Spleen (tissue), 11 donors: ENCODE measurements at regions not wholly inside any gene's neighbourhood (a gene's known extent, or its start where the extent isn't known, plus 50 kb on each side); places are given as distances from the start of the nearest gene placed in this dataset.

ENCODE experiments used
- DNase-seq: peaks from one replicate; pipeline ENCODE4 v3.0.0-alpha.2; 2020
- H3K27ac ChIP-seq, 8 donors: fragments of 200-600 bp; sonication (generic) in 7 of 8; 1 replicate in 4 of 8; 2 replicates in 4 of 8; pipeline versions ENCODE4 v1.5.0 to v1.8.0; 2016 to 2021; ENCODE audit warnings: inconsistent platforms in 4 of 8, mild to moderate bottlenecking in 4 of 8, moderate library complexity in 1 of 8
- H3K27me3 ChIP-seq, 7 donors: fragments of 200-600 bp; sonication (generic) in 6 of 7; replicated peaks in 1 of 7; 1 replicate in 4 of 7; 2 replicates in 3 of 7; pipeline versions ENCODE4 v1.5.0 to v1.8.0; 2016 to 2021; ENCODE audit warnings: inconsistent platforms in 3 of 7, mild to moderate bottlenecking in 1 of 7
- H3K36me3 ChIP-seq, 6 donors: fragments of 200-600 bp; sonication (generic) in 5 of 6; 1 replicate in 4 of 6; 2 replicates in 2 of 6; pipeline versions ENCODE4 v1.5.0 to v1.8.0; 2016 to 2021; ENCODE audit warnings: inconsistent platforms in 2 of 6
- H3K4me1 ChIP-seq, 6 donors: fragments of 200-600 bp; sonication (generic) in 5 of 6; 1 replicate in 3 of 6; 2 replicates in 3 of 6; pipeline versions ENCODE4 v1.5.0 to v1.8.0; 2016 to 2021; ENCODE audit warnings: inconsistent platforms in 3 of 6
- H3K4me3 ChIP-seq, 8 donors: fragments of 200-600 bp; sonication (generic) in 7 of 8; 1 replicate in 4 of 8; 2 replicates in 4 of 8; pipeline versions ENCODE4 v1.5.0 to v1.8.0; 2016 to 2021; ENCODE audit warnings: inconsistent platforms in 4 of 8, mild to moderate bottlenecking in 4 of 8, moderate library complexity in 2 of 8
- H3K9me3 ChIP-seq, 8 donors: fragments of 200-600 bp; sonication (generic) in 7 of 8; 1 replicate in 4 of 8; 2 replicates in 4 of 8; pipeline versions ENCODE4 v1.5.0 to v1.8.0; 2016 to 2021; ENCODE audit warnings: inconsistent platforms in 4 of 8
- POLR2A ChIP-seq, 3 donors: fragments of 450-650 bp; IDR thresholded peaks; one replicate each; pipeline ENCODE4 v1.5.1; 2017; ENCODE audit warnings: antibody characterized with exemption in 3 of 3, mild to moderate bottlenecking in 1 of 3
- POLR2AphosphoS5 ChIP-seq, 3 donors: sonication (generic); formaldehyde crosslinking; IDR thresholded peaks; one replicate each; pipeline ENCODE4 v1.5.1; 2017; ENCODE audit warnings: antibody characterized with exemption in 3 of 3
- WGBS, 5 donors: extraction: QIAGEN DNeasy Blood & Tissue Kit in 3 of 5; methylation state at CpG; one replicate each; pipeline versions ENCODE4 v1.1.5 to v1.1.7; 2013 to 2018; 5-methylcytosine and 5-hydroxymethylcytosine counted together
- intact Hi-C: fragments of 100-400 bp; cut with DNase I; formaldehyde crosslinking; loops from one replicate; pipeline ENCODE4 v1.15.0; 2023; ENCODE audit warnings: low total_unique reads
- TF ChIP-seq, protein P1 (sequence below), 11 experiments: fragments of 200-600 bp in 7 of 11; fragments of 450-650 bp in 4 of 11; sonication (generic) in 4 of 11; IDR thresholded peaks in 8 of 11; conservative IDR thresholded peaks in 3 of 11; 1 replicate in 7 of 11; 2 replicates in 4 of 11; pipeline versions ENCODE4 v1.4.0 to v1.8.0; 2016 to 2021; ENCODE audit warnings: antibody characterized with exemption in 11 of 11, inconsistent platforms in 4 of 11, mild to moderate bottlenecking in 1 of 11
- donor health status: healthy with polysubstance abuse.
- donor health status: DM: no; HTN: no; CAD: no; lungs with moderate emphysema.
- donor health status: DM: no; HTN: no; CAD: no.
- donor health status: Bipolar disorder and iron deficiency.
- donor health status: healthy.
- donor health status: DM: no; HTN: no; CAD: no.
- donor health status: DM: yes; HTN: yes; CAD: no.

DNA sequence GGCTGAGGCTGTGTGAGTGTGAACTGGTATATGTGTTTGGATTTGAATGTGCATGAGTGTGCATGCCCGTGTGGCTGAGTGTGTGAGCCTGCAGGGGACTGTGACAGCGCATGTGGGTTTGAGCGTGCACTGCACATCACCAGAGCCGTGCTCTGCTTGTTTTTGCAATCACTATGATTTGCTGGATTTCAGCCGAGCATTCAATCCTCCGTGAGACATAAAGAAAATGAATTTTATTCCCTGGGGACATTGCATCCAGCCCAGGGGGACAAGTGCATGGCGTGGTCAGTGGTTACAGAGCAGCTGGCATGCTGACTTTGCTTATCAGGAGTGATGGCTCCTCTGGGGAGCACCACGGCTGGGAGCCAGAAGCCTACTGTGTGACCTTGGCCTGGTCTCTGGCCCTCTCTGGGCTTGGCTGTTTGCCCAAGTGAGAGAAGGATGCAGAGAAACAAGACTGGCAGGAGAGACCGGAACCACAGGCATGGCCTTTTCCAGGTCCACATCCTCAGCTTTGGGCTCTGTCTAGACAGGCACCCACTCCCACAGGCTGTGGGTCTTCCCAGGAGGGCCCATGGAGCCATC lies 160.2 kb upstream of the UNC5B start:
- no peak for DNase-seq
- no peaks in the 10 kb centered on the region for H3K36me3 ChIP-seq
- no peak for TF ChIP-seq POLR2AphosphoS5 (IDR thresholded peaks at IDR 0.05)
- TF ChIP-seq, protein P1, sequence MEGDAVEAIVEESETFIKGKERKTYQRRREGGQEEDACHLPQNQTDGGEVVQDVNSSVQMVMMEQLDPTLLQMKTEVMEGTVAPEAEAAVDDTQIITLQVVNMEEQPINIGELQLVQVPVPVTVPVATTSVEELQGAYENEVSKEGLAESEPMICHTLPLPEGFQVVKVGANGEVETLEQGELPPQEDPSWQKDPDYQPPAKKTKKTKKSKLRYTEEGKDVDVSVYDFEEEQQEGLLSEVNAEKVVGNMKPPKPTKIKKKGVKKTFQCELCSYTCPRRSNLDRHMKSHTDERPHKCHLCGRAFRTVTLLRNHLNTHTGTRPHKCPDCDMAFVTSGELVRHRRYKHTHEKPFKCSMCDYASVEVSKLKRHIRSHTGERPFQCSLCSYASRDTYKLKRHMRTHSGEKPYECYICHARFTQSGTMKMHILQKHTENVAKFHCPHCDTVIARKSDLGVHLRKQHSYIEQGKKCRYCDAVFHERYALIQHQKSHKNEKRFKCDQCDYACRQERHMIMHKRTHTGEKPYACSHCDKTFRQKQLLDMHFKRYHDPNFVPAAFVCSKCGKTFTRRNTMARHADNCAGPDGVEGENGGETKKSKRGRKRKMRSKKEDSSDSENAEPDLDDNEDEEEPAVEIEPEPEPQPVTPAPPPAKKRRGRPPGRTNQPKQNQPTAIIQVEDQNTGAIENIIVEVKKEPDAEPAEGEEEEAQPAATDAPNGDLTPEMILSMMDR (IDR thresholded peaks at IDR 0.05 in 8 of 11, conservative IDR thresholded peaks at IDR 0.05 in 3 of 11): no peak
- no peak for TF ChIP-seq POLR2A (IDR thresholded peaks at IDR 0.05)
- no peak overlapping the region for H3K4me3 ChIP-seq
- H3K27ac ChIP-seq: no peak overlapping the region
- H3K4me1 ChIP-seq: peaks cover 0 to 17% (median 2%) of the 10 kb centered on the region in 6 donors
- intact Hi-C loops: no loop called here
- H3K27me3 ChIP-seq: peaks cover 0 to 13% (median 0%) of the 10 kb centered on the region in 7 donors
- no peaks in the 10 kb centered on the region for H3K9me3 ChIP-seq
- 64 to 84% (median 77%) methylated on average over 8 to 9 of the region's 9 CpGs for WGBS, 5 donors

DNA sequence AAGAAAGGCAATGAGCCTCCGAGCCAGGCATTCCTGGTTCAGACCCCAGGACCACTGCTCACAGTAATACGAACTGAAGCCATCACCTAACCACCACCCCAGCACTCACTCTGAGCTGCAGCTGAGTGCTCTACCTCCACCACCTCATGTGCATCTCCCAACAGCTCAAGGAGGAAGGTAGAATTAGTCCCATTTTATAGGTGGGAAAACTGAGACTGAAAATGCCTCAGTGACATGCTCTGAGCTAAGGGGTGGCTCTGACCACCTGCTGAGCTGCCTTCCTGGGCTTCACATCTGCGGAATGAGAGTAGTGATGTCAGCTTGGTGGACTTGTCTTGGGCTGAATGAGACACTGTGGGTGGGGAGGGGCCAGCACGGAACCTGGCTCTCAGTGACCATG lies 159.7 kb upstream of the UNC5B start:
- no peaks in the 10 kb centered on the region for H3K9me3 ChIP-seq
- H3K27me3 ChIP-seq: peaks cover 0 to 8% (median 0%) of the 10 kb centered on the region in 7 donors
- H3K4me1 ChIP-seq: peaks cover 0 to 17% (median 2%) of the 10 kb centered on the region in 6 donors
- no peak overlapping the region for H3K4me3 ChIP-seq
- 82 to 98% (median 92%) methylated on average over 2 to 4 of the region's 4 CpGs for WGBS, 5 donors
- TF ChIP-seq, protein P1 (IDR thresholded peaks at IDR 0.05 in 8 of 11, conservative IDR thresholded peaks at IDR 0.05 in 3 of 11): no peak
- no peak for TF ChIP-seq POLR2AphosphoS5 (IDR thresholded peaks at IDR 0.05)
- TF ChIP-seq POLR2A (IDR thresholded peaks at IDR 0.05): no peak
- intact Hi-C loops: no loop called here
- no peak for DNase-seq
- no peaks in the 10 kb centered on the region for H3K36me3 ChIP-seq
- no peak overlapping the region for H3K27ac ChIP-seq

DNA sequence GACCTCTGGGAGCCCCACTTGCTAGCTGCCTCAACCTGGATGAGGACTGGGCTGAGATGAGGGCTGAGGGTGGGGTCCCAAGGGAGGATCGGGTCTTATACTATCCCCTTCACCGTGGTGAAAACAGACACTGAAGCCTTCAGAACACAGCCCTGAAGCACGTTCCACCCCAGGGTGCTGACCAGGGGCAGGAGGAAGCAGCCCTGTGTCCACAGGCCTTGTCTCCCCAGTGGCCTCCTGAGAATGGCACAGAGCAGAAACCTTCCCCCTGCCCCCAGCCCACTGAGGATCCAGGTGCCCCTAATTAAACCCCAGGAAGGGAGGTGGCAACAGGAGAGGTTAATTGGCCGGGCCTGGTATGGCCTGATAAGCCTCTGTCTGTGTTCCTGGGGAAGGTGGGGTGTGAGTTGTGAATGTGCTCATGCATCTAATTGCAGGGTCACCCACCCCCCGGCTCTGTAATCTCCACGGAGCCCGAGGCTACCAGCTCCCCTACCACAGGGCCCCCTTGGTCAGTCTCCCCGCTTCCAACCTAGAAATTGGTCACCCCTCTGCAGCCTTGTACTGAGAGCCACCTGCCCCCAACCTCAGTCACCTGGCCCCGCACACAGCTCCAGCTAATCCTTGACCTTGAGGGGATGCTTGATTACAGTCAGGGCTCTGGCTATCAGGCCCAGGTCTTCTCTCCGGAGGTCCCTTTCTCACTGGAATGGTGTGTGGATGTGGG lies 159.0 kb upstream of the UNC5B start:
- no peaks in the 10 kb centered on the region for H3K9me3 ChIP-seq
- no peak overlapping the region for H3K4me3 ChIP-seq
- peaks cover 0 to 8% (median 0%) of the 10 kb centered on the region in 7 donors for H3K27me3 ChIP-seq
- intact Hi-C loops: no loop called here
- H3K4me1 ChIP-seq: peaks cover 0 to 17% (median 2%) of the 10 kb centered on the region in 6 donors
- no peaks in the 10 kb centered on the region for H3K36me3 ChIP-seq
- no peak for TF ChIP-seq POLR2AphosphoS5 (IDR thresholded peaks at IDR 0.05)
- no peak for TF ChIP-seq POLR2A (IDR thresholded peaks at IDR 0.05)
- TF ChIP-seq, protein P1 (IDR thresholded peaks at IDR 0.05 in 8 of 11, conservative IDR thresholded peaks at IDR 0.05 in 3 of 11): no peak
- WGBS, 5 donors: 79 to 92% (median 81%) methylated on average over 8 to 10 of the region's 10 CpGs
- no peak overlapping the region for H3K27ac ChIP-seq
- no peak for DNase-seq

DNA sequence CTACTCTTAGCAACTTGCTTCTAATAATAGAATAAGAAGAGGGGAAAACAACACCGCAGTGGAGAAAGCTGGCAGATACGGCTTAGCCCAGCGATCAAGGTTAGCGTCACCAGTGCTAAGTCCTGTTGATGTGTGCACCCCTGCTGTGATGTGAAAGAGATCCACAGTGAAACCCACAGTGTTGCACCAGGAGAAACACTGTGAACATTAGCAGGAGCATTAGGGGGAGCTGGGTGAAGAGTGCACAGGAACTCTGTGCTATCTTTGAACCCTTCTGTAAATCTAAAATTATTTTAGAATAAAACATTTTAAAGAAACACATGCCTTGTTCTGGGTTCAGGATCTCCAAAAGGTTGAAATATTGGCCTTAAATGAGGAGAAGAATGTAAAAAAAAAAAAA lies 154.1 kb upstream of the UNC5B start:
- 85 to 94% (median 93%) methylated on average over 4 of the region's 4 CpGs for WGBS, 5 donors
- intact Hi-C loops: no loop called here
- TF ChIP-seq, protein P1 (IDR thresholded peaks at IDR 0.05 in 8 of 11, conservative IDR thresholded peaks at IDR 0.05 in 3 of 11): no peak
- TF ChIP-seq POLR2A (IDR thresholded peaks at IDR 0.05): no peak
- TF ChIP-seq POLR2AphosphoS5 (IDR thresholded peaks at IDR 0.05): no peak

More for the DNA sequence above, 154.1 kb upstream of the UNC5B start:
- Histone ChIP-seq H3K9me3 (no peaks in the 10 kb centered on the region), H3K4me3 (no peak overlapping the region), H3K27ac (no peak overlapping the region), H3K36me3 (no peaks in the 10 kb centered on the region), H3K4me1 (no peaks in the 10 kb centered on the region), H3K27me3 (peaks cover 0 to 5% (median 0%) of the 10 kb centered on the region in 7 donors)
- no peak for DNase-seq
